ENCODE measurements at regions not wholly inside any gene's neighbourhood (a gene's known extent, or its start where the extent isn't known, plus 50 kb on each side); places are given as distances from the start of the nearest gene placed in this dataset.

DNA sequence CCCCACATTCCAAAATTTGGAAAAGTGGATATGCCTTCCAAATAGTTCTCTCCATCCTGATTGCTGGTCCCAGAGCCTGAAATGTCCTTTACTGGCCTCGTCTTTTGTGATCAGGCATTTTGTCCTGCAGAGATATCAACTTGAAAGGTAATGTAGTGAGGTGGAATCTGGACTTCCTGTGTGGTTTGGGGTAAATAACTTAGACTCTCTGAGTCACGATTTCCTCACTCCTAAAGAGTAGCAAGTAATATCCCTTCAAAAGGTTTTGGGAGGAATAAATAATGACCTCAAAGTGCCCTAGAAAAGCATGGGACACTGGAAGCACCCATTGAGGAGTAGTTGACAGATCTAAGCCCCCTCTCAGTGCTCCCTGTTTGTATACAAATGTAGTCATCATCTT is 426.6 kb downstream of the OMA1 start:
- no peak for DNase-seq

- DNase-seq = no peak
Measured at GRCh38 chr1:58116284-58116683, 430.2 kb downstream of the OMA1 start.

GRCh38 chr1:58109646-58110200 is 436.8 kb downstream of the OMA1 start:
- no peak for DNase-seq

DNA sequence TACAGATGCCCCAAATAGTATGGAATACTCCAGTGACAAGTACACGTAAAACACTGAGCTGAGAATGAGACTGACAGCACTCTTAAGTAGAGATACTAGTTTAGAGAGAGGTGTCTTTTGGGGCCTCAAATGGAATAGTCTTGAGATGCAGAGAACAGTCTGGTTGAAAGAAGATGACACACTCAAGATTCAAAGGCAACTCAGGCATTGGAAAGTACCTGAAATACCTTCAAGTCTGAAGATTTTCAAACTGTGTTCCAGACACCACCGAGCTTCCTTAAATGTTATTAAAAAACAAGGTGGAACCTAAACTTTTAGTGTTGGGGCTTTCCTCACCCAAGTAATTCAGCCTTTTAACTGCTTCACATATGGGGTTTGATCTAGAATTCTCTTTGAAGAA is 437.7 kb downstream of the OMA1 start:
- DNase-seq = no peak

GRCh38 chr1:58107943-58108342 is 438.6 kb downstream of the OMA1 start:
- no peak for DNase-seq

DNA sequence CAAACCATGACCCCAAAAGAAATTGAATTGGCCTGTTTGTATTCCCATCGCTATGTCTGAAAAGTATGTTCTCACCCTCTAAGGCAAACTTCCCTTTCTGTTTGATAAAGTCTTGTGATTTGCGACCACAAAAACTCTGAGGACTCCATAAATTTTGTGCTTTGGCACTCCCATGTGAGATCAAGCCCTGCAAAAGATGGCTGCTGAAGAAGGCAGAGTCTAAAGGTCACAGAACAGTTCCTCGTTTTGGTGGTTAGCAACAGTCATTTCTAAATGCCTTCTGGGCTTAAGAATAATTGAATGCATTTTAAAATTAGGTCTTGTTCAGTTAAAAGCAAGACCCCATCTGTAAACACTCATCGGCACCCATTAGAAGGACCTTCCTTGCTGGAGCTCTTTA is 441.6 kb downstream of the OMA1 start:
- DNase-seq = no peak

GRCh38 chr1:58096714-58097113 is 449.8 kb downstream of the OMA1 start:
- no peak for DNase-seq

DNA sequence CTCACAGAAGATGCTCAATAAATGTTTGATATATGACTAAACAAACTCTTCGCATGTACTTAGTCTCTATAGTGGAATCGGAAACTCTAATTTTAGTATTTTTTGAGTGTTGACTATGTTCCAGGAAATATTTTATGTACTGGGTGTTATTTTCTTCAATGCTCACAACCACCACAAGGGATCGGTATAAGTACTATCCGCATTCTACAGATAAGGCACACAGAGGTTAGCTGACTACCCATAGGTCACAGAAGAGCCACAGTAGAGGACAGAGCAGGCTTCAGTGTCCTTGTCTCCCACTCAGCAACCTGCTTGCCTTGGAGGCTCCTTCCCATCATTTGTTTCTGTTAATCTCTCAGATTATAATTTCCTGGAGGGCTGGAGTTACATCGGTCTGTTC is 451.3 kb downstream of the OMA1 start:
- no peak for DNase-seq

GRCh38 chr1:58094221-58094620 is 452.3 kb downstream of the OMA1 start:
- no peak for DNase-seq

- no peak for DNase-seq
Measured at GRCh38 chr1:58090640-58091039, 455.9 kb downstream of the OMA1 start.

- no peak for DNase-seq
Measured at GRCh38 chr1:58089898-58090534, 456.5 kb downstream of the OMA1 start.

DNA sequence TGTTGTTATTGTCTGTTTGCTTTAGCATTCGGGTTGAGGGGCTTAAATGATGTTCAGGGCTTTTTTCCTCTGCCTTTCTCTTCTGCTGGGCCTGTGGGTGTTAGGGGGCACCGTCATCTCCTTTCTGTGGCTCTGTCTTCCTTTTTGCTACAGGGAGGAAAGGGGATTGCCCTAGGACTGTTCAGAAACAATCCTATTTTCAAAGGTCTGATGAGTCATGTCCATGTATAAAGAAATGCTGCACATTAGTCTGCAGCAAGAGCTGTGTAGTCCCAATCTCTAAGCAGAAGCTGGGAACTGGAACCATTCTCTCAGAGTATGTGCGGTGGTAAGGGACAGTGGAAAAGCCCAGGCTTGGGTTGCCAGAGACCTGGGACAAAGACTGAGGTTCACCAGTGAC is 462.3 kb downstream of the OMA1 start:
- no peak for DNase-seq

GRCh38 chr1:58082596-58082995 is 463.9 kb downstream of the OMA1 start:
- DNase-seq = no peak

DNA sequence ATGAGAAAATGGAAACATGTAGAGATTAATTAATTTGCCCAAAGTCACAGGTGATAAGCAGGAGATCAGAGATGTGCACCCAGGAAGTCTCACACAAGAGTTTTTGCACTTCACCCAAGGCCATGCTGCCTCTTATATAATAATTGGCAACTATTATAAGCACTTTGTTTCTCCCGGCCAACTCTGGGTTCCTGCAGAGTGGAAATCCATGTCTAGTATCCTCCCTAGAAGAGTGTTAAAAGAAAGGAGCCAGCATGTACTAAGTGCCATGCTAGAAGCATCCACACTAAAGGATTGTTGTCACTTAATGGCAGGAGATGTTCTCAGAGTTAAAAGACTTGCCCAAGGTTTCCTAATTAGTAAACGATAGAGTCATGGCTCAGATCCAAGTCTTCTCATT is 470.3 kb downstream of the OMA1 start:
- no peak for DNase-seq

DNA sequence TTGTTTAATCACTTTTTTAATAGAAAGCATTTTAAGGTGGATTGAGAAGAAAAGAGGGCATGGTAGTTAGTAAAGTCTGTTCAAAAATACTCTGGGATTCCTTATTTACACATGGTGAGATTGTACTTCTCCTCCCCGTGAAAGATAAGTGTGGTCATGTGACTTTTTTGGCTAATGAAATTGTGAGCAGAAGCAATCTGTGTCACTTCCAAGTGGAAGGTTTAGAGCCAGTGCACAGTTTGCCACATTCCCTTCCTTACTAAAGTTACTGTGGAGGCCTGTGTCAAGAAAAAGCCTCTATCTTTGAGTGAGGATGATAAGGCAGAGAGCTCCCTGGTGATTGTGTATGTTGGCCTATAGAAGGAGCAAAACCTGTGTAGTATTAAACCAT is 471.3 kb downstream of the OMA1 start:
- DNase-seq = no peak

- no peak for DNase-seq
Measured at GRCh38 chr1:58072450-58072849, 474.1 kb downstream of the OMA1 start.

DNA sequence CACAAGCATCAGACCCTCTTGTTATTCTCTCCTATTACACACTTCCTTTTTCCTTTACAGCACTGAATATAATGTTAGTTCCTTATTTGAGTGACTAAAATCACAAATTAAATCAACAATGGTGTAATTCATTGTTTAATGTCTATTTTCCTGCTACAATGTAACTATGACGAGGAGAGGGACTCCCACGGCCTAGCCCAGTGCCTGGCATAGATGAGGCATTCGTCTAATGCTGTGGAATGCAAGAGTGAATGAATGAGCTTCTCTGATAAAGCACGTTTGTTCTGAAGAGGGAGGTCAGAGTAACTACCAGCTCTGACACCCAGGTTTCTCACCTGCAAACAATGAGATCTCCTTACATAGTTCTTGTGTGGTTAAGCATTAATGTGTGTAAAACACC is 479.4 kb downstream of the OMA1 start:
- no peak for DNase-seq

DNA sequence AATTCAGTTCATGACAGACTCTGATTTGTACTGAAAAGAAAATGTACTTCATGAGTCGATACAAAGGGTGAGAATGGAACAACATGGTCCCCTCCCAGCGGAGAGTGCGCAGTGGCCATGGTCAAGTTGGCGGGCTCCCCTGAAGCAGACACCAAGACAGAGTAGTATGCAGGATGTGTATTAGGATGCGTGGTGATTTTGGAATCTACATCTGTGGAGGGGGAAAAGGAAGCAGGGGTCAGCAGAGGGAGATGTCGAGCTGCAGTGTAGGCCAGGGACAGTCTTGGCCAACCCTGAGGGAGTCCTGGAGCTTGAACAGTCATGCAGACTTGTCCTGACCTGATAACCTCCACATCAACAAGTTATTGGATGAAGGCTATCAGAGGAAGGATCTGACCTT is 481.0 kb downstream of the OMA1 start:
- no peak for DNase-seq

DNA sequence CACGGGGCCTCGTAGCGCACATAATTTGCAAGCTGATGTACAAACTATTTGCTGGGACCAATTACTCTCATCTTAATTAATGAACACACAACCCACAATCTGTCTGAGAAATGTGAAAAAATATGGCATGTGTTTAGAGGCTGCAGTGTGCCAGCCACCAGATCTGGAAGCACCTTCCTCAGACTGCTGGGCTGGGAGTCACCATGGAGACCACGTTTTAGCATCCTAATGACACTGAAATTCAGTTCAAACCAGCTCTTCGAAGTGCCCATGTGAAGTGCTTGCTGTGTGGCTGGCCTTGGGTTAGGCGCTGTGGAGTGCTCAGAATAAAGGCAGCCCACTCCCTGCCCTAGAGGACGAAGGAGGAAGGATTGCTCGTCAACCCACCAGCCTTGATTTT is 482.4 kb downstream of the OMA1 start:
- DNase-seq = no peak

DNA sequence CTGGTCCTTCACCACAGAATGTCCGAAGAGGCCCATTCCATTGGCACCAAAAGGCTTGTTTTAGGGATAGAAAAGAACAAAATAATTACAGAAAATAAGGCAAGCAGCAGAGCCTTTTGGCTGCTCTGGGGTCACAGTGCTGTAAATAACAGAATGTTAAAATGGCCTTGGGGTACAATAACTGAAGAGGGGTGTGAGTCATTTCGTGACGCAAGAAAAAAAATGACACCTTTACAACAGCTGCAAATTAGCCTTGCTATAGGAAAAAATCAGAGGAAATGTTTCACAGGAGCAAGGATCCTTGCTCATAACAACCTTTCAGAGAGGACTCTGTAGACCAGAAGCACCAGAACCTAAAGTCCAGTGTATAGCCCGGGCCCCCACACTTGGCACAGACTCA is 483.4 kb downstream of the OMA1 start:
- no peak for DNase-seq

GRCh38 chr1:58062635-58063034 is 483.9 kb downstream of the OMA1 start:
- no peak for DNase-seq

GRCh38 chr1:58060559-58061170 is 485.9 kb downstream of the OMA1 start:
- no peak for DNase-seq

- DNase-seq = no peak
Measured at GRCh38 chr1:58059789-58060188, 486.7 kb downstream of the OMA1 start.

GRCh38 chr1:58058323-58058722 is 488.2 kb downstream of the OMA1 start:
- no peak for DNase-seq

DNA sequence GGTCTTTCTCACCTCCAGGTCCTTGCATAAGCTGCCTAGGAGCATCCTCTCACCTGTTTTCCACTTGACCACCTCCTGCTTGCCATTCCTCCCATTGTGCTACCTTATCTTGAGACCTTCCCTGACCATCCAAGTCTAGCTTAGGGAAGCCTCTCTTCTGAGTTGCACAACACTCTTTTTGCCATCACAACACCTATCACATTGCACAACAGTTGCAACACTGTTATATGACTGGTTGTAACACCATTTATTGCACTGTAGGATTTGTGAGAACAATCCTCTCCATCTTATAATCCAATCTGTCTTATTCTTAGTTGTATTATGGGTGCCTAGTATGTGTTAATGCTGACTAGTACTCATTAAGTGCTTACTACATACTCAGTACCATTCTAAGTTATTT is 488.7 kb downstream of the OMA1 start:
- no peak for DNase-seq
